Liver (tissue), 8 donors: ENCODE measurements at regions not wholly inside any gene's neighbourhood (a gene's known extent, or its start where the extent isn't known, plus 50 kb on each side); places are given as distances from the start of the nearest gene placed in this dataset.
A peak's percentile ranks its signal among the peaks of the same experiment; 100 is the strongest.

ENCODE experiments used
- DNase-seq: peaks from one replicate; pipeline ENCODE4 v3.0.0-alpha.2; 2017; ENCODE audit warnings: low spot score
- H3K27ac ChIP-seq, 2 donors: one replicate each; pipeline ENCODE4 v1.7.0; 2013; ENCODE audit warnings: inconsistent platforms in 2 of 2, low read length in 2 of 2, control low read depth in 1 of 2, low read depth in 1 of 2, mild to moderate bottlenecking in 1 of 2
- H3K27me3 ChIP-seq, 4 donors: one replicate each; pipeline versions ENCODE4 v1.6.1 to v1.7.0; 2013; ENCODE audit warnings: low read length in 3 of 4, inconsistent platforms in 1 of 4, mild to moderate bottlenecking in 1 of 4, moderate library complexity in 1 of 4; ENCODE audit not compliant: control insufficient read depth in 4 of 4, insufficient read depth in 4 of 4
- H3K36me3 ChIP-seq, 4 donors: one replicate each; pipeline versions ENCODE4 v1.6.1 to v1.7.0; 2013; ENCODE audit warnings: low read length in 3 of 4, mild to moderate bottlenecking in 3 of 4, low read depth in 1 of 4, moderate library complexity in 1 of 4; ENCODE audit not compliant: control insufficient read depth in 4 of 4, insufficient read depth in 3 of 4
- H3K4me1 ChIP-seq, 4 donors: one replicate each; pipeline versions ENCODE4 v1.6.1 to v1.7.0; 2013; ENCODE audit warnings: low read length in 3 of 4, mild to moderate bottlenecking in 3 of 4, moderate library complexity in 1 of 4; ENCODE audit not compliant: control insufficient read depth in 4 of 4, insufficient read depth in 4 of 4
- H3K4me3 ChIP-seq, 3 donors: one replicate each; pipeline versions ENCODE4 v1.6.1 to v1.7.0; 2013; ENCODE audit warnings: low read length in 3 of 3, control low read depth in 1 of 3, low read depth in 1 of 3, mild to moderate bottlenecking in 1 of 3
- H3K9ac ChIP-seq, 2 donors: one replicate each; pipeline ENCODE4 v1.7.0; 2013; ENCODE audit warnings: low read length in 2 of 2, mild to moderate bottlenecking in 2 of 2, moderate library complexity in 2 of 2, control low read depth in 1 of 2, low read depth in 1 of 2
- H3K9me3 ChIP-seq, 4 donors: one replicate each; pipeline versions ENCODE4 v1.6.1 to v1.7.0; 2013; ENCODE audit warnings: low read length in 3 of 4; ENCODE audit not compliant: control insufficient read depth in 4 of 4
- FOXA1 ChIP-seq: IDR thresholded peaks from 2 replicates; pipeline ENCODE4 v1.6.1; 2016; ENCODE audit warnings: antibody characterized with exemption
- HNF4G ChIP-seq: IDR thresholded peaks from 2 replicates; pipeline ENCODE4 v1.6.1; 2016; ENCODE audit warnings: antibody characterized with exemption
- JUND ChIP-seq, 2 donors: IDR thresholded peaks; 2 replicates each; pipeline ENCODE4 v1.6.1; 2016; ENCODE audit warnings: antibody characterized with exemption in 2 of 2
- RAD21 ChIP-seq, 2 donors: IDR thresholded peaks; 2 replicates each; pipeline ENCODE4 v1.6.1; 2016; ENCODE audit warnings: antibody characterized with exemption in 2 of 2, mild to moderate bottlenecking in 2 of 2
- REST ChIP-seq: IDR thresholded peaks from 2 replicates; pipeline ENCODE4 v1.6.1; 2016; ENCODE audit warnings: antibody characterized with exemption, mild to moderate bottlenecking
- RXRA ChIP-seq, 2 donors: IDR thresholded peaks; 2 replicates each; pipeline ENCODE4 v1.6.1; 2017 to 2018; ENCODE audit warnings: antibody characterized with exemption in 2 of 2, mild to moderate bottlenecking in 1 of 2
- YY1 ChIP-seq: IDR thresholded peaks from 2 replicates; pipeline ENCODE4 v1.6.1; 2016; ENCODE audit warnings: antibody characterized with exemption, mild to moderate bottlenecking
- ZBTB33 ChIP-seq: IDR thresholded peaks from 2 replicates; pipeline ENCODE4 v1.6.1; 2016; ENCODE audit warnings: antibody characterized with exemption
- WGBS: extraction: QIAGEN DNeasy Blood & Tissue Kit; methylation state at CpG from one replicate; pipeline ENCODE4 v1.1.7; 2013; 5-methylcytosine and 5-hydroxymethylcytosine counted together
- TF ChIP-seq, protein P1 (sequence below): fragments of 150-350 bp; IDR thresholded peaks from 2 replicates; pipeline ENCODE4 v1.5.1; 2017; ENCODE audit warnings: improper control_type of control experiment, low read depth, low read length; ENCODE audit not compliant: missing input control
- TF ChIP-seq, protein P2 (sequence below): IDR thresholded peaks from 2 replicates; pipeline ENCODE4 v1.6.1; 2016; ENCODE audit warnings: antibody characterized with exemption
- TF ChIP-seq, protein P3 (sequence below): IDR thresholded peaks from 2 replicates; pipeline ENCODE4 v1.6.1; 2016; ENCODE audit warnings: antibody characterized with exemption
- donor health status: healthy.
- donor health status: healthy.
- donor health status: healthy.
- donor health status: healthy.
- donor health status: healthy.

DNA sequence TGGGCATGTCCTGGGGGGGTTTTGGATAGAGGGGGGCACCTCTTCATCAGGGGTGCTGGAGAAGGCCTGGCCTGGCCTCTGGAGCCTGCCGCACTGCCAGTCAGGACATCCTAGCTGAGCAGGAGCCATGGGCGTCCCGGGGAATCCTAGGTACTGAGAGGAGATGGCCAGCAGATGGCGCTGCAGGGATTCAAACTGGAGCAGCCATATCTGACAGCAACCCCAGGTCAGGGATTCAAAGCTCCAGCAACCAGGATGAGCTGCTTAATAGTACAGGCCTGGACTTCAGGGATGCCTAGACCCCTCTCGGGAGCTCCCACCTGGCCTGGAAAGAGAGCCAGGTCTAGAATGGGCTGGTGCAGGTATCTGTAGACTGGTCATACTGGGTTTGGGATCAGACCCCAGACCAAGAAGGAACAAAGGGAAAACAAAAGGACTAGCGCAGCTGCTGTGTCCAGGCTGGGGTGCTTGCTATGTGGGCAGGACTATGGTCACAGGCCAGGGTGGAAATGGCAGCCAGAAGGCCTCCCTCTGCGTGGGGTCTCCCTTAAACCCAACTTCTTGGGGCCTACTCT lies 306.9 kb upstream of the RBFOX1 start:
- DNase-seq: peak; percentile 72
- H3K4me3 ChIP-seq: no peak overlapping the region
- TF ChIP-seq RAD21 (IDR thresholded peaks at IDR 0.05): peak; percentile 48 to 74
- TF ChIP-seq, protein P1, sequence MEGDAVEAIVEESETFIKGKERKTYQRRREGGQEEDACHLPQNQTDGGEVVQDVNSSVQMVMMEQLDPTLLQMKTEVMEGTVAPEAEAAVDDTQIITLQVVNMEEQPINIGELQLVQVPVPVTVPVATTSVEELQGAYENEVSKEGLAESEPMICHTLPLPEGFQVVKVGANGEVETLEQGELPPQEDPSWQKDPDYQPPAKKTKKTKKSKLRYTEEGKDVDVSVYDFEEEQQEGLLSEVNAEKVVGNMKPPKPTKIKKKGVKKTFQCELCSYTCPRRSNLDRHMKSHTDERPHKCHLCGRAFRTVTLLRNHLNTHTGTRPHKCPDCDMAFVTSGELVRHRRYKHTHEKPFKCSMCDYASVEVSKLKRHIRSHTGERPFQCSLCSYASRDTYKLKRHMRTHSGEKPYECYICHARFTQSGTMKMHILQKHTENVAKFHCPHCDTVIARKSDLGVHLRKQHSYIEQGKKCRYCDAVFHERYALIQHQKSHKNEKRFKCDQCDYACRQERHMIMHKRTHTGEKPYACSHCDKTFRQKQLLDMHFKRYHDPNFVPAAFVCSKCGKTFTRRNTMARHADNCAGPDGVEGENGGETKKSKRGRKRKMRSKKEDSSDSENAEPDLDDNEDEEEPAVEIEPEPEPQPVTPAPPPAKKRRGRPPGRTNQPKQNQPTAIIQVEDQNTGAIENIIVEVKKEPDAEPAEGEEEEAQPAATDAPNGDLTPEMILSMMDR: peak; percentile 58
- TF ChIP-seq YY1: no peak
- no peak overlapping the region for H3K27ac ChIP-seq
- 32% methylated on average over 7 of the region's 7 CpGs for WGBS
- H3K4me1 ChIP-seq: no peaks in the 10 kb centered on the region
- no peaks in the 10 kb centered on the region for H3K27me3 ChIP-seq
- H3K9ac ChIP-seq: no peak overlapping the region
- H3K9me3 ChIP-seq: no peaks in the 10 kb centered on the region
- H3K36me3 ChIP-seq: no peaks in the 10 kb centered on the region

GRCh38 chr16:7021653-7022275 lies 310.9 kb upstream of the RBFOX1 start:
- H3K36me3 ChIP-seq: no peaks in the 10 kb centered on the region
- no peak for TF ChIP-seq ZBTB33
- no peak for TF ChIP-seq RAD21 (IDR thresholded peaks at IDR 0.05)
- TF ChIP-seq YY1: no peak
- TF ChIP-seq, protein P1: no peak
- TF ChIP-seq RXRA (IDR thresholded peaks at IDR 0.05): no peak
- TF ChIP-seq, protein P2, sequence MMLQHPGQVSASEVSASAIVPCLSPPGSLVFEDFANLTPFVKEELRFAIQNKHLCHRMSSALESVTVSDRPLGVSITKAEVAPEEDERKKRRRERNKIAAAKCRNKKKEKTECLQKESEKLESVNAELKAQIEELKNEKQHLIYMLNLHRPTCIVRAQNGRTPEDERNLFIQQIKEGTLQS: no peak
- no peak for TF ChIP-seq REST
- TF ChIP-seq FOXA1: no peak
- no peak for TF ChIP-seq JUND (IDR thresholded peaks at IDR 0.05)
- TF ChIP-seq, protein P3, sequence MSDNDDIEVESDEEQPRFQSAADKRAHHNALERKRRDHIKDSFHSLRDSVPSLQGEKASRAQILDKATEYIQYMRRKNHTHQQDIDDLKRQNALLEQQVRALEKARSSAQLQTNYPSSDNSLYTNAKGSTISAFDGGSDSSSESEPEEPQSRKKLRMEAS: no peak
- TF ChIP-seq HNF4G: no peak
- no peak overlapping the region for H3K4me3 ChIP-seq
- no peaks in the 10 kb centered on the region for H3K4me1 ChIP-seq
- H3K9me3 ChIP-seq: no peaks in the 10 kb centered on the region
- WGBS: 84% methylated on average over 2 of the region's 2 CpGs
- H3K9ac ChIP-seq: no peak overlapping the region
- H3K27me3 ChIP-seq: no peaks in the 10 kb centered on the region
- no peak for DNase-seq
- H3K27ac ChIP-seq: no peak overlapping the region
